Tibial nerve (tissue), 4 donors: ENCODE measurements at regions not wholly inside any gene's neighbourhood (a gene's known extent, or its start where the extent isn't known, plus 50 kb on each side); places are given as distances from the start of the nearest gene placed in this dataset.

Source experiments
- CTCF ChIP-seq, 5 experiments: fragments of 200-600 bp in 3 of 5; fragments of 450-650 bp in 2 of 5; sonication (generic) in 3 of 5; IDR thresholded peaks; one replicate each; pipeline ENCODE4 v1.5.1; 2016 to 2019; ENCODE audit warnings: antibody characterized with exemption in 5 of 5, mild to moderate bottlenecking in 3 of 5, moderate library complexity in 2 of 5
- EP300 ChIP-seq, 2 donors: sonication (generic); formaldehyde crosslinking; IDR thresholded peaks; one replicate each; pipeline ENCODE4 v1.6.1; 2017; ENCODE audit warnings: antibody characterized with exemption in 2 of 2, mild to moderate bottlenecking in 1 of 2
- POLR2A ChIP-seq, 2 donors: fragments of 450-650 bp; IDR thresholded peaks; one replicate each; pipeline ENCODE4 v1.6.1; 2017; ENCODE audit warnings: antibody characterized with exemption in 2 of 2, mild to moderate bottlenecking in 2 of 2, moderate library complexity in 2 of 2

GRCh38 chr4:187312299-187312698 lies 588.6 kb upstream of the FAT1 start:
- TF ChIP-seq EP300 (IDR thresholded peaks at IDR 0.05) (no peak), CTCF (IDR thresholded peaks at IDR 0.05) (no peak), POLR2A (IDR thresholded peaks at IDR 0.05) (no peak)
